WTC11 (cell line): ENCODE measurements at regions not wholly inside any gene's neighbourhood (a gene's known extent, or its start where the extent isn't known, plus 50 kb on each side); places are given as distances from the start of the nearest gene placed in this dataset.
"Not testable (repeated sequence)": the region's sequence is repeated elsewhere in the genome, so short reads cannot be mapped to it uniquely, and the experiment has no call there.

Experiments
- CTCF ChIP-seq: fragments of 200-600 bp; IDR thresholded peaks from 2 replicates; pipeline ENCODE4 v1.8.0; 2022; ENCODE audit warnings: antibody characterized with exemption
- ELF4 ChIP-seq: sonication (generic); formaldehyde crosslinking; IDR thresholded peaks from 2 replicates; pipeline ENCODE4 v1.8.1; 2022; ENCODE audit warnings: low read depth, mild to moderate bottlenecking, moderate library complexity, missing genetic modification reagents
- FOXK1 ChIP-seq: sonication (generic); formaldehyde crosslinking; IDR thresholded peaks from 2 replicates; pipeline ENCODE4 v1.8.0; 2022; ENCODE audit warnings: mild to moderate bottlenecking, moderate library complexity, missing genetic modification reagents
- IRF2 ChIP-seq: sonication (generic); formaldehyde crosslinking; IDR thresholded peaks from 2 replicates; pipeline ENCODE4 v1.8.0; 2022; ENCODE audit warnings: low read depth, missing genetic modification reagents, borderline replicate concordance

- TF ChIP-seq CTCF; ELF4 (CRISPR knock-in tag); IRF2 (CRISPR knock-in tag); FOXK1 (CRISPR knock-in tag): not testable (repeated sequence)
These were observed 378.2 kb downstream of the PTH2R start for GRCh38 chr2:208784774-208785173.
